Lung (tissue), 11 donors: ENCODE measurements at regions not wholly inside any gene's neighbourhood (a gene's known extent, or its start where the extent isn't known, plus 50 kb on each side); places are given as distances from the start of the nearest gene placed in this dataset.

ENCODE experiments used
- ATAC-seq: fragments of 200-7000 bp; cut with Tn5 transposase; one replicate; pipeline ENCODE4 v1.9.1; 2020; ENCODE audit warnings: moderate number of reproducible peaks; ENCODE audit not compliant: insufficient read depth, low FRiP score
- DNase-seq, 3 donors: peaks; one replicate each; pipeline ENCODE4 v3.0.0-alpha.2; 2013 to 2017
- H3K27ac ChIP-seq, 2 donors: one replicate each; pipeline ENCODE4 v1.5.1; 2013; ENCODE audit warnings: mild to moderate bottlenecking in 2 of 2, moderate library complexity in 2 of 2, control low read depth in 1 of 2, inconsistent platforms in 1 of 2, low read depth in 1 of 2, low read length in 1 of 2
- H3K27me3 ChIP-seq, 3 donors: one replicate each; pipeline ENCODE4 v1.5.1; 2013; ENCODE audit warnings: low read length in 2 of 3; ENCODE audit not compliant: control insufficient read depth in 3 of 3, insufficient read depth in 3 of 3
- H3K36me3 ChIP-seq, 4 donors: one replicate each; pipeline ENCODE4 v1.5.1; 2013; ENCODE audit warnings: low read length in 4 of 4, mild to moderate bottlenecking in 1 of 4, moderate library complexity in 1 of 4; ENCODE audit not compliant: control insufficient read depth in 4 of 4, insufficient read depth in 4 of 4
- H3K4me1 ChIP-seq, 5 donors: one replicate each; pipeline ENCODE4 v1.5.1; 2013; ENCODE audit warnings: low read length in 5 of 5, mild to moderate bottlenecking in 2 of 5, moderate library complexity in 1 of 5; ENCODE audit not compliant: control insufficient read depth in 5 of 5, insufficient read depth in 5 of 5
- H3K4me3 ChIP-seq: one replicate; pipeline ENCODE4 v1.5.1; 2013; ENCODE audit warnings: mild to moderate bottlenecking, control low read depth, moderate library complexity
- H3K9ac ChIP-seq, 2 donors: one replicate each; pipeline ENCODE4 v1.5.1; 2013; ENCODE audit warnings: low read length in 2 of 2, control low read depth in 1 of 2; ENCODE audit not compliant: insufficient read depth in 1 of 2
- H3K9me3 ChIP-seq, 4 donors: one replicate each; pipeline ENCODE4 v1.5.1; 2013; ENCODE audit warnings: low read length in 3 of 4, mild to moderate bottlenecking in 1 of 4, moderate library complexity in 1 of 4; ENCODE audit not compliant: control insufficient read depth in 4 of 4, insufficient read depth in 3 of 4
- CTCF ChIP-seq: IDR thresholded peaks from 2 replicates; pipeline ENCODE4 v1.5.1; 2012; ENCODE audit warnings: mild to moderate bottlenecking; ENCODE audit errors: control extremely low read depth, extremely low read depth
- WGBS, 2 donors: extraction: QIAGEN DNeasy Blood & Tissue Kit; methylation state at CpG; one replicate each; pipeline ENCODE4 v1.1.7; 2013; 5-methylcytosine and 5-hydroxymethylcytosine counted together
- donor health status: control.
- donor health status: control.
- donor health status: Bipolar disorder and iron deficiency.
- donor health status: healthy.
- donor health status: DM: yes; HTN: yes; CAD: no.

DNA sequence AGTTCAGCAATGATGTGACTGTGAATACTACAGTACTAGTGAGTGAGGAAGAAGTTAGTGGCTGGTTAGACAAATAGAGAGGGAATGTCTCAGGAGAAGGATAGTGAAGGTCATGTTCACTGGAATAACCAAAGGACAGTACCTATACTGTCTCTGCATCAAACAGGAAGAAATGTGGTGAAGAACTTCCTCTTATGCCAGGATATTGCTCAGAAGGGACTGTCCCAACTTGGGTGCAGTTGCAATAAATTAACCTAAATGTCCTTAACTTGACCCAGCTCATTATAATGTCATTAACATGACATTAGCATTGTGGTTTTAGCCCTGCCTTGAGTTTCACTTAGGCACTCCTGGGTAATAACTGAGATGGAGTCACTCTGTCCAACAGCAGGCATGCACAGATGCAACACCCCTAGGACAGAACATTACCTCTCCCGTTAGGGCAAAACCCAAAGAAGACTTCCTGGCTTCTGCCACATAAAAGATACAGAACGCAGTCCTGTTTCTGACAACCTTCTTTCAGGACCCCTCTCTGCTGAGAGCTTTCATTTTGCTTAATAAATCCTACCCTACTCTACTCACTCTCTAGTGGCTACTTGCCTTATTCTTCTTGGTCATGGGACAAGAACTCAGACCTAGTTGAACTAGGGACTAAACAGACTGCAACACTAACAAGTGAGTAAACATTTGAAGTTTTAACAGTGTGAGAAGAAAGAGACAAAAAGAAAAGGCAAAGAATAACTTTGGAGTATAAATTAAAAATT is 1591.6 kb upstream of the MIR17HG start:
- ATAC-seq, result no peak

DNA sequence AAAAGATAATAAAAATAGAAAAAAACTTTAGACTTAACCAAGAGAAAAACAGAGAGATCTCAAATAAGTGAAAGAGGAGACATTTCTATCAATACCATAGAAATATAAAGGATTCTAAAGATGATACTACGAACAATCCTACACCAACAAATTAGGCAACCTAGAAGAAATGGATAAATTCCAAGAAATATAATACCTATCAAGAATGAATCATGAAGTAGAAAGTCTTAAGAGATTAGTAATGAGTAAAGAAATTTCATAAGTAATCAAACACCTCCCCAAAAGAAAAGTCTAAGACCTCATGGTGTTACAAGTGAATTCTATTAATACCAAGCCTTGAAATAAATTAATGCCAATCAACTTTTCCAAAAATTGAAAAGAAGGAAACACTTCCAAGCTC is 1584.5 kb upstream of the MIR17HG start:
- Histone ChIP-seq H3K4me3 (no peak overlapping the region), H3K27ac (no peak overlapping the region), H3K4me1 (no peaks in the 10 kb centered on the region), H3K9me3 (no peaks in the 10 kb centered on the region), H3K27me3 (no peaks in the 10 kb centered on the region), H3K9ac (no peak overlapping the region), H3K36me3 (no peaks in the 10 kb centered on the region)
- DNase-seq (no peak), ATAC-seq (no peak)
- no peak for TF ChIP-seq CTCF
- 91 to 95% methylated on average over 1 of the region's 1 CpG for WGBS, 2 donors

More for the DNA sequence above, 1591.6 kb upstream of the MIR17HG start:
- no peak for TF ChIP-seq CTCF
- Histone ChIP-seq H3K4me1 (no peaks in the 10 kb centered on the region), H3K27ac (no peak overlapping the region), H3K4me3 (no peak overlapping the region), H3K36me3 (no peaks in the 10 kb centered on the region), H3K9me3 (peaks cover 0 to 6% (median 1%) of the 10 kb centered on the region in 4 donors), H3K9ac (no peak overlapping the region), H3K27me3 (no peaks in the 10 kb centered on the region)
- WGBS, 2 donors, result 85 to 91% methylated on average over 2 of the region's 2 CpGs
- DNase-seq, result no peak

GRCh38 chr13:89783221-89783755 is 1564.2 kb upstream of the MIR17HG start:
- ATAC-seq (no peak), DNase-seq (peak in 1 of 3 donors; percentile 9)
- peaks cover 0 to 3% (median 0%) of the 10 kb centered on the region in 5 donors for H3K4me1 ChIP-seq
- WGBS, 2 donors, result 87 to 88% methylated on average over 5 of the region's 5 CpGs
- H3K9ac ChIP-seq, result no peak overlapping the region
- no peaks in the 10 kb centered on the region for H3K36me3 ChIP-seq
- H3K9me3 ChIP-seq, result peaks cover 0 to 2% (median 0%) of the 10 kb centered on the region in 4 donors
- TF ChIP-seq CTCF, result no peak
- H3K27me3 ChIP-seq, result no peaks in the 10 kb centered on the region
- H3K4me3 ChIP-seq, result peak overlapping the region; percentile 20
- H3K27ac ChIP-seq, result no peak overlapping the region
